Activated T-cell treated with anti-CD3 and anti-CD28 coated beads, Interleukin-2, amount 50 U/mL, for 48 hours (primary cell): ENCODE measurements at regions not wholly inside any gene's neighbourhood (a gene's known extent, or its start where the extent isn't known, plus 50 kb on each side); places are given as distances from the start of the nearest gene placed in this dataset.

ENCODE experiments used
- DNase-seq, 2 experiments: peaks; one replicate each; pipeline ENCODE4 v3.0.0-alpha.2; 2020

GRCh38 chr9:13429301-13430190, 150.1 kb upstream of the MPDZ start:
- no peak for DNase-seq

GRCh38 chr9:13428766-13429165, 149.3 kb upstream of the MPDZ start:
- DNase-seq, result no peak

GRCh38 chr9:13427587-13427986, 148.1 kb upstream of the MPDZ start:
- DNase-seq, result no peak

GRCh38 chr9:13426606-13427005, 147.1 kb upstream of the MPDZ start:
- no peak for DNase-seq

GRCh38 chr9:13424872-13425271, 145.4 kb upstream of the MPDZ start:
- no peak for DNase-seq

- no peak for DNase-seq
Measured at GRCh38 chr9:13424204-13424603, 144.7 kb upstream of the MPDZ start.

- no peak for DNase-seq
Measured at GRCh38 chr9:13414349-13414748, 134.9 kb upstream of the MPDZ start.

GRCh38 chr9:13412331-13412730, 132.8 kb upstream of the MPDZ start:
- no peak for DNase-seq

- DNase-seq, result no peak
Measured at GRCh38 chr9:13411791-13412190, 132.3 kb upstream of the MPDZ start.

- no peak for DNase-seq
Measured at GRCh38 chr9:13410566-13411031, 131.1 kb upstream of the MPDZ start.

- DNase-seq, result no peak
Measured at GRCh38 chr9:13397661-13398060, 118.2 kb upstream of the MPDZ start.

GRCh38 chr9:13397220-13397619, 117.7 kb upstream of the MPDZ start:
- no peak for DNase-seq

- DNase-seq, result no peak
Measured at GRCh38 chr9:13396418-13396817, 116.9 kb upstream of the MPDZ start.

GRCh38 chr9:13395156-13395555, 115.7 kb upstream of the MPDZ start:
- no peak for DNase-seq

GRCh38 chr9:13388157-13388556, 108.7 kb upstream of the MPDZ start:
- no peak for DNase-seq

GRCh38 chr9:13387734-13388067, 108.2 kb upstream of the MPDZ start:
- no peak for DNase-seq

- no peak for DNase-seq
Measured at GRCh38 chr9:13386935-13387733, 107.6 kb upstream of the MPDZ start.

GRCh38 chr9:13386316-13386715, 106.8 kb upstream of the MPDZ start:
- DNase-seq, result no peak

GRCh38 chr9:13383855-13384254, 104.4 kb upstream of the MPDZ start:
- DNase-seq, result no peak

GRCh38 chr9:13383216-13383615, 103.7 kb upstream of the MPDZ start:
- no peak for DNase-seq

- DNase-seq, result no peak
Measured at GRCh38 chr9:13382595-13382994, 103.1 kb upstream of the MPDZ start.

GRCh38 chr9:13380903-13381302, 101.4 kb upstream of the MPDZ start:
- no peak for DNase-seq

- DNase-seq, result no peak
Measured at GRCh38 chr9:13378154-13378553, 98.7 kb upstream of the MPDZ start.
